Motor neuron (in vitro differentiated cells): ENCODE measurements at regions not wholly inside any gene's neighbourhood (a gene's known extent, or its start where the extent isn't known, plus 50 kb on each side); places are given as distances from the start of the nearest gene placed in this dataset.
"Not testable (repeated sequence)": the region's sequence is repeated elsewhere in the genome, so short reads cannot be mapped to it uniquely, and the experiment has no call there.

Experiments used
- ATAC-seq, 8 experiments: fragments of 200-7000 bp; cut with Tn5 transposase; replicated peaks in 6 of 8; 2 replicates each; pipeline ENCODE4 v1.8.0; 2021; ENCODE audit warnings: mild to moderate bottlenecking in 8 of 8, moderate library complexity in 8 of 8
- H3K27ac ChIP-seq, 2 donors: fragments of 250-450 bp; sonication (Bioruptor Pico); 2 replicates each; pipeline ENCODE4 v1.9.0; 2021; ENCODE audit warnings: antibody characterized with exemption in 2 of 2, mild to moderate bottlenecking in 2 of 2, moderate library complexity in 1 of 2
- H3K4me1 ChIP-seq, 2 donors: fragments of 250-450 bp; sonication (Bioruptor Pico); replicated peaks in 1 of 2; 2 replicates each; pipeline ENCODE4 v1.6.1; 2021; ENCODE audit warnings: antibody characterized with exemption in 2 of 2, mild to moderate bottlenecking in 2 of 2, moderate library complexity in 1 of 2
- H3K4me3 ChIP-seq, 5 donors: fragments of 250-450 bp; sonication (Bioruptor Pico); 2 replicates each; pipeline ENCODE4 v1.9.0; 2021; ENCODE audit warnings: antibody characterized with exemption in 5 of 5, mild to moderate bottlenecking in 5 of 5, moderate library complexity in 4 of 5
- WGBS, 10 experiments: fragments of 450-650 bp; shearing (Covaris generic); methylation state at CpG; one replicate each; pipeline ENCODE4 v1.0.0; 2022; 5-methylcytosine and 5-hydroxymethylcytosine counted together
- in situ Hi-C, 9 experiments: fragments of 400-800 bp; cut with MboI; loops; one replicate each; pipeline ENCODE4 v1.15.0; 2021; ENCODE audit warnings: low sequenced_read_pairs in 9 of 9, low pct_unique_long_range_greater_than_20kb in 2 of 9; ENCODE audit not compliant: unreplicated experiment in 9 of 9

DNA sequence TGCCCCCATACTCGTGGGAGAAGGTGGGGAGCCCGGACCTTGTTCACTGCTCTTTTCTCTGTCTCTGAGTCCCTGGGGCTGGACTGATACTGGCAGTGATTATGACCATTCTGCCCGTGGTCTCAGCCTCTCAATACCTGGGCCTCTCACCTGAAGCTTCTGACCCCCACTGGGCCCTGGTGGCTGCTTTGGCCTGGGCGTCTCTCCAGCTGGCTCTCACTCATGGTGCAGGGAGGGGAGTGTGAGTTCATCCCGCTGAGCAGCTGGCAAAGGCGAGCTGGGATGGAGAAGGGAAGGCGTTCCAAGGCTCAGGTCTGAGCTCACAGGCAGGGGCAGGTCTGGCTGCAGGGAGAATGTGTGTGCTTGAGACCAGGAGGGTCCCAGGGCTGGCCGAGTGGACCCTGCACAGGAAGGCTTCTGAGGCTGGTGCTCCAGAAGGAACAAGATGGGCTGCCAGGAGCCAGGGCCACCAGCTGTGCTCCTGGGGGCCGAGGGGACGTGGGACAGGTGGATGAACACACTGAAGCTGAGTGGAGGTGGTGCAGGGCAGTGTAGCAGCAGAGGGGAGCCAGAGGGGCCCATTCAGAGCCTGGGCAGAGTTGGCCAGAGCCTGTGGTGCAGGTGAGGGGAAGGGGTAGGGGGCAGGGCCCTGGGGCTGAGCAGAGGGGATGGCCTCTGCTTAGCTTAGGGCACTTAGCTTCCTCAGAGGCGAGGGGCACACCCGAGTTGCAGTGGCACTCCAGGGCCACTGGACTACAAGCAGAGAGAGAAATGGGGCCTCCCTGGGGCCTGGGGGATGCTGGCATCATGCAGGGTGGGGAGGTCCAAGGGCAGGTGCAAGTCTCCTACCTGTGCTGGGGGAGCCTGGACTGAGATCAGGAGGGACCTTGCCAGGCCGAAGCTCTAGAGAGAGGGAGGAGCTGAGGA is 122.5 kb downstream of the TMEM121 start:
- H3K27ac ChIP-seq, ATAC-seq, H3K4me1 ChIP-seq, H3K4me3 ChIP-seq, in situ Hi-C loops: not testable (repeated sequence)
- WGBS, 10 experiments: 0 to 20% (median 11%) methylated on average over 1 of the region's 13 CpGs; no CpG with 5 or more reads in 7 of the 10 experiments

- ATAC-seq, H3K27ac ChIP-seq, H3K4me1 ChIP-seq, H3K4me3 ChIP-seq, in situ Hi-C loops: not testable (repeated sequence)
- WGBS, 10 experiments: no CpG with 5 or more reads among the region's 8 CpGs
Observed at GRCh38 chr14:105652317-105652716, 125.9 kb downstream of the TMEM121 start.

DNA sequence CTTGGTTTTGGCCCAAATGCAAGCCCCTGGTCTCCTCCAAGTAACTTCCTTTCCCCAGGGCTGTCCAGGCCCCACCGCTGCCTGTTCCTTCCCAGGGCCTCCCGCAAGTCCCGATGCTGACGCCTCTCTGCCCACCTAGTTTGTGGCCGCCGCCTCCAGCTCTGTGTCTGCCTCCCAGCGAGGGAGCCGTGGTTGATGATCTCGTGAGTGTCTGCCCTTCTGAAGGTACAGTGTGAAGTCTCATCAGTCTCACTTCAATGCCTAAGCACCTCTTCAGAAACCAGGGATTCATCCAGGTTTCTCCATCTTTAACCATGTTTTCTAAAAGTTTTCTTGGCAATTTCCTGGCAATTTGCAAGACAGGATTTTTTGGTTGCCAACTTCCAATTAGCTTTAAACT is 127.5 kb downstream of the TMEM121 start:
- H3K4me3 ChIP-seq, H3K4me1 ChIP-seq, in situ Hi-C loops, H3K27ac ChIP-seq, ATAC-seq: not testable (repeated sequence)
- no CpG with 5 or more reads among the region's 9 CpGs for WGBS, 10 experiments

DNA sequence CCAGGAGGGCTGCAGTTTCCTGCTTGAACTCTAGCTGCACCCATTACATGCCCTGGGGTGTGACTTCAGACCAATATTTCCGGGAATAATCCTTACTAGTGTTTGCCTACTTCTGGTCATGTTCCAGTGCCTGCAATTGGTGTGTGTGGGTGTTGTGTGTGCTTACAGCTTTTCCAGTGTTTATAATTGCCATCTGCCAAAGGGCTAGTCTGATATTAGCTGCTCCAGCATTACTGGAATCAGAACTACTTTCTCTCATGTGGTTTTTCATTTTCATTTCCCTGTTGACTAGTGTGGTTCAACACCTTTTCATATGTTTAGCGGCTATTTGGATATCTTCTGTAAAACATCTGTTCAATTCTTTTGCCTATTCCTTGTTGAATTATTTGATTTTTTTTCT is 132.9 kb downstream of the TMEM121 start:
- H3K4me1 ChIP-seq, ATAC-seq, H3K4me3 ChIP-seq, H3K27ac ChIP-seq, in situ Hi-C loops: not testable (repeated sequence)
- 40 to 83% (median 50%) methylated on average over 1 to 2 of the region's 2 CpGs; no CpG with 5 or more reads in 4 of the 10 experiments for WGBS, 10 experiments

DNA sequence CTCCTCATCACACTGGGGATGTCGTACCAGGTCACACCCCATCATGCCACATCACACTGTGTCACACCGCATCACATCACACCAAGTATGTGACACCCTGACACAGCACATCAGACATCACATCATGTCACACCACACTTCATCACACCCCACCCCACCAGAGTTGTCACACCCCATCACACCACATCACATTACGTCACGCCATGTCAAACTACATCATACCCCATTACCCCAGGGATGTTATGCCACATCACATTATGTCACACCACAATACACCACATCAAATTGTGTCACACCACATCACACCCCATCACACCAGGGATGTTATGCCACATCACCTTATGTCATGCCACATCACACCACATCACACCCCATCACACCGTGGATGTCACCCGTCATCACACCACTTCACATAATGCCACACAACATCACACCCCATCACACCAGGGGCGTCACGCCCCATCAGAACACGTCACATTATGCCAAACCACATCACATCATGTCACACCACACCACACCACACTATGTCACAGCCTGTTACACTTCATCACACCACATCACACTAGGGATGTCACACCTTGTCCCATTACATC is 133.6 kb downstream of the TMEM121 start:
- H3K27ac ChIP-seq: no peak overlapping the region
- in situ Hi-C loops: no loop called here
- 40 to 100% (median 74%) methylated on average over 1 to 7 of the region's 9 CpGs; no CpG with 5 or more reads in 4 of the 10 experiments for WGBS, 10 experiments
- no peak overlapping the region for H3K4me3 ChIP-seq
- ATAC-seq: no peak
- H3K4me1 ChIP-seq: no peaks in the 10 kb centered on the region

DNA sequence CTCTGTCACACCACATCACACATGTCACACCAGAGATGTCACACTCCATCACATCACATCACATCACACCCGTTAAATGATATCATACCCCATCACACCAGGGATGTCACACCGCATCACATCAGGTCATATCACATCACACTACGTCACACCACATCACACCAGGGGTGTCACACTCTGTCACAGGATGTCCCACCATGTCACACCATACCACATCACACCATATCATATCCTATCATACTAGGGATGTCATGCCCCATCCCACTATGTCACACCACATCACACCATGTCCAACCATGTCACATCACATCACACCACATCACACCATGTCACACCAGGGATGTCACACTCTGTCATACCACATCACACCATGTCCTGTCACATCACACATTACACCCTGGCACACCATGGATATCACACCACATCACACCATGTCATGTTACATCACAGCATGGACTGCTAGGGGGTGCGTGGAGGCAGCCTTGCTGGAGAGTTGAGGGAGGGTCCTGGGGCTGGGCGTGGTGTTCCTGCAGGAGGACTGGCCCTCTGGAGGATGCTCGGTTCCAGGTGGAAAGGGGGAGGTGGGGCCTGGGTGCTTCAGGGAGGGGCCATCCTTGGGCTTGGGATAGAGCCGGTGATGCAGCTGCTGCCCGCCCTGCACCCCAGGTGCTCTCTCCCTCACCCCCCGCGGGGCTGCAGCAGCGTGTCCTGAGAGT is 134.6 kb downstream of the TMEM121 start:
- in situ Hi-C loops: no loop called here
- H3K4me3 ChIP-seq: no peak overlapping the region
- WGBS, 10 experiments: 15 to 100% (median 53%) methylated on average over 1 to 3 of the region's 11 CpGs; no CpG with 5 or more reads in 4 of the 10 experiments
- no peak overlapping the region for H3K27ac ChIP-seq
- no peaks in the 10 kb centered on the region for H3K4me1 ChIP-seq
- ATAC-seq: no peak

GRCh38 chr14:105662043-105662442 is 135.7 kb downstream of the TMEM121 start:
- H3K4me1 ChIP-seq, ATAC-seq, H3K4me3 ChIP-seq, H3K27ac ChIP-seq, in situ Hi-C loops: not testable (repeated sequence)
- WGBS, 10 experiments: no CpG with 5 or more reads among the region's 11 CpGs

DNA sequence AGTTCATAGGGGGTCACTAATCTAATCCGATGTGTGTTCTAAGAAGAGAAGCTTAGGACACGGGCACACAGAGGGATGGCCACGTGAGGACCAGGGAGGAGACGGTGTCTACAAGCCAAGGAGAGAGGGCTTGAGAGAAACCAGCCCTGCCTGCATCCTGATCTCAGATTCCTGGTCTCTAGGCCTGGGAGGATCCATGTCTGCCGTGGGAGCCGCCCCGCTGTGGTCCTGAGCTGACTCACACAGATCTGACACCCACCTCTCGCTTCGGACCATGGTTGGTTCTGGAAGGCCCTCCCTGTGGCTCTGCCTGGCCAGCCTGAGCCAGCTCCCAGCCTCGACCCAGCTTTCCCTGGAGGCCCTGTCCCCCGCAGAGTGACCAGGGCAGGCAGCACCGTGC is 136.2 kb downstream of the TMEM121 start:
- H3K4me3 ChIP-seq, ATAC-seq, in situ Hi-C loops, H3K27ac ChIP-seq, H3K4me1 ChIP-seq: not testable (repeated sequence)
- WGBS, 10 experiments: no CpG with 5 or more reads among the region's 12 CpGs

DNA sequence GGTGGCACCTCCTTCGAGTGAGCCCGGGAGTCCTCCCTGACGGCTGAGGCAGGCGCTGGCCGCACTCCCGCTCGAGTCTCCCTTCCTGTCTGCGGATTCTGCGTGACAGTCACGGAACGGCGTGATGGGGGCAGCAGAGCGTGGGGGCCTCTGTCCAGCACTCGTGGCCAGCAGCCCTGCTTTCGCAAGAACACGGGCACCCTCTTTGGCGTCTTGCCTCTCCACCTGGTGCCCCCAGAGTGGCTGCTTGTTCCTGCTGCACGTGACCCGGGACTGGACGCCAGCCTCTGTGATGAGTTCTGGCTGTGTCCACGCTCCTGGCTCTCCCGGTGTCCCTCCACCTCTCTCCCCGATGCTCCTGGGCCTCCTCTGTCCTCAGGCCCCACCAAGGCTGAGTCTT is 136.9 kb downstream of the TMEM121 start:
- H3K4me3 ChIP-seq, H3K4me1 ChIP-seq, in situ Hi-C loops, H3K27ac ChIP-seq, ATAC-seq: not testable (repeated sequence)
- no CpG with 5 or more reads among the region's 23 CpGs for WGBS, 10 experiments

DNA sequence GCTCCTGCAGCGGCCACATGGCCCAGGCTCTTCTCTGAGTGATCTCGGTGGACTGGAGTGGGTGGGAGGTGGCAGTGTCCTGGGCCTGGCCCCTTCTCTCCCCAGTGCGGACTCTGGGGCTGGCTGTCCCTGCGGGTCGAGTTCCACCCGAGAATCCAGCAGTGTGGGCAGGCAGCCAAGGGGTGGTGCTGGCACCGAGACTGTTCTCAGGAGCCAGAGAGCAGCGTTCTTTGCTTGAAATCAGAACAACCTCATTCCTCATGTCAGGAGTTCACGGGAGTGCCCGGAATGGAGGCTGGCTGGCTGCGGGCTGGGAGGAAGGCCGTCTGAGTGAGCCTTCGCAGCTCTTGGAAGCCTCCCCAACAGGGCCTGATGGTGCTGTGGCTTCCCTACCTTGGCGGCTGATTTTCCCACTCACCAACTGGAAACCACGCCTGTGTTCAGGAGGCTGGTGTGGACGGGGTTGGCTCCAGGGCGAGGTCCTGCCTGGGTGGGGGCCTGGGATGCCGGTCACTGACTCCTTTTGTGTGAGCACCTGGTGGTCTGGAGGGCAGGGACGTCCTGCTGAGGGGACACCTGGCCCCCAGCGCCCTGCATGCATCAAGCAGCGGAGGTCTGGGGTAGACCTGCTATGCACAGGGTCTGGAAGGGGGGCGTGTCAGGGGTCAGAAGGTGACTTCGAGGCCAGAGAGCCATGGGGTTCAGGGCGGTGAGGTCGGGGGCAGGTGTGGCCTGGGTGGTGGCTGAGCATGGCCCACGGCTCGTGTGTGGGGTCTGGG is 137.6 kb downstream of the TMEM121 start:
- in situ Hi-C loops, H3K4me3 ChIP-seq, H3K4me1 ChIP-seq, H3K27ac ChIP-seq, ATAC-seq: not testable (repeated sequence)
- WGBS, 10 experiments: 10% methylated on average over 2 of the region's 27 CpGs; no CpG with 5 or more reads in 9 of the 10 experiments

DNA sequence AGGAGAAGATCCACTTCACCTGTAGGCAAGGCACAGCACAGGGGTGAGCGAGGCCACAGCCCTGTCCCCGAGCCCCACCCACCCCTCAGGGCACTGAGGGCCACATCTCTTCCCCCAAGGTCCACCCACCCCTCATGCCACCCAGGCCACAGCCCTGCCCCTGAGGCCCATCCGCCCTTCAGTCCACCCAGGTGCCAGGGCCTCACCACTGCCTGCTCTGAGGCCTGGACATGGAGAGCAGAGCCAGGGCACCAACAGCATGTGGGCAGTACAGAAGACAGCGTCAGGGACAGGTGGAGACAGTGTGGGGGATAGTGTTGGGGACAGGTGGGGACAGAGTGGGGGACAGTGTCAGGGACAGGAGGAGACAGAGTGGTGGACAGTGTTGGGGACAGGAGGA is 138.3 kb downstream of the TMEM121 start:
- no CpG with 5 or more reads among the region's 4 CpGs for WGBS, 10 experiments
- Histone ChIP-seq H3K27ac (no peak overlapping the region), H3K4me3 (no peak overlapping the region), H3K4me1 (no peaks in the 10 kb centered on the region)
- in situ Hi-C loops: no loop called here
- no peak for ATAC-seq

DNA sequence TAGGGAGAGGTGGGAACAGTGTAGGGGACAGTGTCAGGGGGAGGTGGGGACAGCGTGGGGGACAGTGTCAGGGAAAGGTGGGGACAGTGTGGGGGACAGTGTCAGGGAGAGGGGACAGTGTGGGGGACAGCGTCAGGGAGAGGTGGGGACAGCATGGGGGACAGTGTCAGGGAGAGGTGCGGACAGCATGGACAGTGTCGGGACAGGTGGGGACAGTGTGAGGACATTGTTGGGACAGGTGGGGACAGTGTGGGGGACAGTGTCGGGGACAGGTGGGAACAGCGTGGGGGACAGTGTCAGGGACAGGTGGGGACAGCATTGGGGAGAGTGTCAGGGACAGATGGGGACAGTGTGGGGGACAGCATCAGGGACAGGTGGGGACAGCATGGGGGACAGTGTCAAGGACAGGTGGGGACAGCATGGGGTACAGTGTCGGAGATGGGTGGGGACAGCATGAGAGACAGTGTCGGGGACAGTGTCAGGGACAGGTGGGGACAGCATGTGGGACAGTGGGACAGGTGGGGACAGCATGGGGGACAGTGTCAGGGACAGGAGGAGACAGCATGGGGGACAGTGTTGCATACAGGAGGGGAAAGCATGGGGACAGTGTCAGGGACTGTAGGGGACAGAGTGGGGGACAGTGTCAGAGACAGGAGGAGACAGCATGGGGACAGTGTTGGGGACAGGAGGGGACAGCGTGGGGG is 139.0 kb downstream of the TMEM121 start:
- no peak for ATAC-seq
- in situ Hi-C loops: no loop called here
- no CpG with 5 or more reads among the region's 9 CpGs for WGBS, 10 experiments
- H3K4me1 ChIP-seq: no peaks in the 10 kb centered on the region
- H3K27ac ChIP-seq: no peak overlapping the region
- H3K4me3 ChIP-seq: no peak overlapping the region
